SK-N-SH (cell line): ENCODE measurements at regions not wholly inside any gene's neighbourhood (a gene's known extent, or its start where the extent isn't known, plus 50 kb on each side); places are given as distances from the start of the nearest gene placed in this dataset.

Source experiments
- CHD2 ChIP-seq: fragments of 150-350 bp; IDR thresholded peaks from 2 replicates; pipeline ENCODE4 v1.6.1; 2018; ENCODE audit warnings: low read length; ENCODE audit not compliant: partially characterized antibody
- EP300 ChIP-seq, 2 experiments: IDR thresholded peaks; 2 replicates each; pipeline versions ENCODE4 v1.4.0 to v1.6.1; 2012; ENCODE audit warnings: borderline replicate concordance in 1 of 2, low read depth in 1 of 2, low read length in 1 of 2
- EZH2phosphoT487 ChIP-seq: fragments of 200-600 bp; sonication (generic); IDR thresholded peaks from 2 replicates; pipeline ENCODE4 v1.6.1; 2017; ENCODE audit warnings: low read depth, mixed run types, mild to moderate bottlenecking, antibody characterized with exemption, moderate library complexity, borderline replicate concordance
- RAD21 ChIP-seq: IDR thresholded peaks from 2 replicates; pipeline ENCODE4 v1.6.1; 2012; ENCODE audit warnings: mild to moderate bottlenecking, low read length
- SMC3 ChIP-seq: IDR thresholded peaks from 2 replicates; pipeline ENCODE4 v1.6.1; 2012; ENCODE audit warnings: low read depth, low read length, improper control_type of control experiment
- TAF1 ChIP-seq: IDR thresholded peaks from 2 replicates; pipeline ENCODE4 v1.6.1; 2012; ENCODE audit warnings: low read depth, mild to moderate bottlenecking, low read length, moderate library complexity, borderline replicate concordance
- TF ChIP-seq, protein P1 (sequence below): fragments of 200-600 bp; sonication (generic); IDR thresholded peaks from 2 replicates; pipeline ENCODE4 v1.6.1; 2017; ENCODE audit warnings: antibody characterized with exemption, mild to moderate bottlenecking, moderate library complexity

DNA sequence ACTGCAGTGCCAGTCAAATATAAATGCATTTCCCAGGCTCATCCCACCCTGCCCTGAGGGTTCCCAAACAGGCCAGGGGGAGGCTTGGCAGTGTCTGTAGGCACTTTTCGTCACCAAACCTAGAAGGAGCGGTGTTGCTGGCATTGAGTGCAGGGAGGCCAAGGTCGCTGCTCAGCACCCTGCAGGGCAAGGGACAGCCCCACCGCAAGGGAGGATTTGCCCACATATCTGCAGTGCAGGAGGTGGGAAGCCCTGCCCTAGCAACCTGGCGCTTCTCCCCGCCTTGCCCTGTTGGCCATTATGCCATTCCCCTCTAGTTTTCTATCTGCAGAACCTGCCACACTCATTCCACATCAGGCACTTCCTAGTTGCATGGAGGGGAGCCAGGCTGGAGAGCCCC, 327.8 kb upstream of the ADCY2 start:
- TF ChIP-seq, protein P1, sequence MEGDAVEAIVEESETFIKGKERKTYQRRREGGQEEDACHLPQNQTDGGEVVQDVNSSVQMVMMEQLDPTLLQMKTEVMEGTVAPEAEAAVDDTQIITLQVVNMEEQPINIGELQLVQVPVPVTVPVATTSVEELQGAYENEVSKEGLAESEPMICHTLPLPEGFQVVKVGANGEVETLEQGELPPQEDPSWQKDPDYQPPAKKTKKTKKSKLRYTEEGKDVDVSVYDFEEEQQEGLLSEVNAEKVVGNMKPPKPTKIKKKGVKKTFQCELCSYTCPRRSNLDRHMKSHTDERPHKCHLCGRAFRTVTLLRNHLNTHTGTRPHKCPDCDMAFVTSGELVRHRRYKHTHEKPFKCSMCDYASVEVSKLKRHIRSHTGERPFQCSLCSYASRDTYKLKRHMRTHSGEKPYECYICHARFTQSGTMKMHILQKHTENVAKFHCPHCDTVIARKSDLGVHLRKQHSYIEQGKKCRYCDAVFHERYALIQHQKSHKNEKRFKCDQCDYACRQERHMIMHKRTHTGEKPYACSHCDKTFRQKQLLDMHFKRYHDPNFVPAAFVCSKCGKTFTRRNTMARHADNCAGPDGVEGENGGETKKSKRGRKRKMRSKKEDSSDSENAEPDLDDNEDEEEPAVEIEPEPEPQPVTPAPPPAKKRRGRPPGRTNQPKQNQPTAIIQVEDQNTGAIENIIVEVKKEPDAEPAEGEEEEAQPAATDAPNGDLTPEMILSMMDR: no peak
- TF ChIP-seq SMC3 (no peak), CHD2 (no peak), RAD21 (no peak), TAF1 (no peak), EZH2phosphoT487 (no peak), EP300 (IDR thresholded peaks at IDR 0.05; ENCODE audit: borderline replicate concordance in 1 of 2, low read depth in 1 of 2, low read length in 1 of 2) (no peak)
